ENCODE measurements at regions not wholly inside any gene's neighbourhood (a gene's known extent, or its start where the extent isn't known, plus 50 kb on each side); places are given as distances from the start of the nearest gene placed in this dataset.
A peak's percentile ranks its signal among the peaks of the same experiment; 100 is the strongest.

DNA sequence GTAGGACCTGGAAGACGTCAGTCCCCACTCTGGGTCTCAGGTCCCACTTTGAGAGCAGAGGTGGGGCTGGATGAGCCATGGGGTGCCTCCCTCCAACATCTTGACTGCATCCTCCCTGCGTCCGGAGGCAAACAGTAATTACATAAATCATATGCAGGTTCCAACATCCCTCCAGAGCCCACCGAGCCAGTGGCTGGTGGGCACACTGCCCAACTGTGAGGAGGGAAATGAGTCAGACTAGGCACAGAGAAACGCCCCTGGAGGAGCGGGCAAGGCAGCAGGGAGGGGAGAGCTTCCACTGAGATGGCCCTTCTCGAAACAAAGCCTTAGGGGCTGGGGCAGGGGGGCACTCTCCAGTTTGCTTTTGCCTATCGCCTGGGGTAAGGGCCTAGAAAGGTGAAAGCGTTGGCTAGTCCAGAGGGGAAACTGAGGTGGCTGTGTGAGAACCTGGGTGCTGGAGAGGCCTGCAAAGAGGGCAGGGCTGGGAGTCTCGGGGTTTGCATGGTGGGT lies 168.2 kb upstream of the MYCN start:
- Mint-ChIP-seq H3K36me3 (no peaks in the 10 kb centered on the region), H3K4me3 (no peak overlapping the region), H3K9me3 (no peaks in the 10 kb centered on the region), H3K27me3 (peaks cover 6 to 7% of the 10 kb centered on the region in 2 donors), H3K4me1 (peaks cover 0 to 2% of the 10 kb centered on the region in 2 donors), H3K27ac (no peak overlapping the region)
- DNase-seq (no peak), ATAC-seq (replicated peaks) (no peak)

DNA sequence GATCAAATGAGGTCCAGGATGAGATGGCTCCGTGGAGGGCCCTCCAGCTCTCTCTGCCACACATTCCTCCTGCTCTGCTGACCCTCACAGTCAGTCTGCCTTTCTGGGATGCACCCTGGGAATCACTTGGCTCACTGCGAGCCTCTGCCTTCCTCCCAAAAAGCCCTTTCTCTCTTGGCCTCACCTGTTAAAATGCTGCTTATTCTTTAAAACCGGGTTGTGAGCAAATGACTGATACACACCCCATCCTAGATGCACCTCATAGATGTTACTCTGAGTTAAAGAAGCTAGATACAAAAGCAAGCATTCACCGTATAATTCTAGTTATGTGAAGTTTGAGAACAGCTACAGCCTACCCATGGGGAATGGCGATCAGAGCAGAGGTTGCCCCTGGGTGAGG lies 167.7 kb upstream of the MYCN start:
- peaks cover 6% of the 10 kb centered on the region in 2 donors for H3K27me3 Mint-ChIP-seq
- H3K4me3 Mint-ChIP-seq: no peak overlapping the region
- H3K4me1 Mint-ChIP-seq: peaks cover 0 to 2% of the 10 kb centered on the region in 2 donors
- DNase-seq (no peak), ATAC-seq (replicated peaks) (no peak)
- H3K36me3 Mint-ChIP-seq: no peaks in the 10 kb centered on the region
- H3K9me3 Mint-ChIP-seq: no peaks in the 10 kb centered on the region
- no peak overlapping the region for H3K27ac Mint-ChIP-seq

DNA sequence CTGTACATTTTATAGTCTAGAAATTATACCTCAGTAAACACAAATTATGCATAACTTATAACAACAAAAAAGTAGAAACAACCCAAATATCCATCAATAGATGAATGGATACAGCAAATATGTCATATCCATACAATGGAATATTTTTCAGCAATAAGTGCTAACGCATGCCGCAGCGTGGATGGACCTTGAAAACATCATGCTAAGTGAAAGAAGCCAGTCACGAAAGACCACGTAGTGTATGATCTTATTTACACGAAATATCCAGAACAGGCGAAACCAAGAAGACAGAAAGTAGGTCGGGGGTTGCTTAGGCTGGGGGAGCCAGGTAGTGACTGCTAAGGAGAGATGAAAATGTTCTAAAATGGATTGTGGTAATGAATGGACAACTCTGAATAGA lies 167.1 kb upstream of the MYCN start:
- no peaks in the 10 kb centered on the region for H3K4me1 Mint-ChIP-seq
- ATAC-seq (replicated peaks) (no peak), DNase-seq (no peak)
- H3K36me3 Mint-ChIP-seq: no peaks in the 10 kb centered on the region
- H3K27me3 Mint-ChIP-seq: peaks cover under 1 to 1% of the 10 kb centered on the region in 2 donors
- peak overlapping the region; percentile 7 for H3K27ac Mint-ChIP-seq
- H3K4me3 Mint-ChIP-seq: no peak overlapping the region
- no peaks in the 10 kb centered on the region for H3K9me3 Mint-ChIP-seq

DNA sequence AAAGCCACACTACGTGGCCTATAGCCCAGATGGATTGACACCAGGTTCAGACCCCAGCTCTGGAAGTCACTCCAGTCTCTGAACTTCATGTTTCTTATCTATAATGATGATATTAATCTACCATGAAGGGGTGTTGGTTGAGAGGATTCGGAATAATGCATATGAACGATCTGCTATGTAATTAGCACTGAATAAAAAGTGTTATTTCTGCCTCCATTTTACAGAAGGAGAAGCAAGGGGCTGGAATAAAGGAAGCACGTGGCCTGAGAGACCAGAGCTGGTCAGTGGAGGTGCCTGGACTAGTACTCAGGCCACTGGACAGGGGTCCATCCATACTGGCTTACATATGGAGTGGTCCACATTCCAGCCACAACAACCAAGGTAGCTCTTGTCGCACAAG lies 166.5 kb upstream of the MYCN start:
- Mint-ChIP-seq H3K4me1 (no peaks in the 10 kb centered on the region), H3K27me3 (no peaks in the 10 kb centered on the region), H3K27ac (no peak overlapping the region), H3K36me3 (no peaks in the 10 kb centered on the region), H3K9me3 (no peaks in the 10 kb centered on the region), H3K4me3 (no peak overlapping the region)
- DNase-seq: no peak
- ATAC-seq (replicated peaks): no peak

DNA sequence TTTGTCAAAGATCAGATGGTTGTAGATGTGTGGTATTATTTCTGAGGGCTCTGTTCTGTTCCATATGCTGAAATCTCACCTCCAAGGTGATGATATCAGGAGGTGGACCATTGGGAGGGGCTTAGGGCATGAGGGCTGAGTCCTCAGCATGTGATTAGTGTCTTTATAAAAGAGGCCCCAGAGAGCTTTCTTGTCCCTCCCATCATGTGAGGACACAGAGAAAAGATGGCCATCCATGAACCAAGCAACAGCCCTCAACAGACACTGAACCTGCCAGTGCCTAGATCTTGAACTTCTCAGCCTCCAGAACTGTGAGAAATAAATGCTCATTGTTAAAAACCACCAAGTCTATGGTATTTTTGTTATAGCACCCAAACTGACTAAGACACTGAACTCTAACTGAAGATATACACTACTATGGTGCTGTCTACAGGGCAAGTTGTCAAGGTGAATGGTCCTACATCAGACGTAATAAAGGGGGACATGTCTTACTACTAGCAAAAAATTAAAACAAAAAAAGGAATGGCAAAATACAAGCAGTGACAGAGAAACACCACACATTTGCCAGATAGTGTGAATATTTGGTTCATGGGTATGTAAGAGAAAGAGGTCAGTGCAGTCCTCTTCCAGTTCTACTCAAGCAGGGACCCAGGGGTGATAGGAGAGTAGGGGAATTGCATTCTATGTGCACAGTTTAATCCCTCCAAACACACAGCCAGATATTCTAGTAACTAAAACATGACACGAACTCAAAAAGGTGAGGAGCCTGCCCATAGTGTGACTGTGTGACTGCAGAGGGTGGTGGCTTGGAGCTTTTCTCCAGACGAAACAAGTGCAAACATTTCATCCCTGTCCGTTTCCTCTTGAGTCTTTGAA lies 164.4 kb upstream of the MYCN start:
- DNase-seq (no peak), ATAC-seq (replicated peaks) (no peak)
- H3K9me3 Mint-ChIP-seq: no peaks in the 10 kb centered on the region
- H3K27me3 Mint-ChIP-seq: no peaks in the 10 kb centered on the region
- no peak overlapping the region for H3K27ac Mint-ChIP-seq
- no peak overlapping the region for H3K4me3 Mint-ChIP-seq
- H3K36me3 Mint-ChIP-seq: no peaks in the 10 kb centered on the region
- no peaks in the 10 kb centered on the region for H3K4me1 Mint-ChIP-seq

DNA sequence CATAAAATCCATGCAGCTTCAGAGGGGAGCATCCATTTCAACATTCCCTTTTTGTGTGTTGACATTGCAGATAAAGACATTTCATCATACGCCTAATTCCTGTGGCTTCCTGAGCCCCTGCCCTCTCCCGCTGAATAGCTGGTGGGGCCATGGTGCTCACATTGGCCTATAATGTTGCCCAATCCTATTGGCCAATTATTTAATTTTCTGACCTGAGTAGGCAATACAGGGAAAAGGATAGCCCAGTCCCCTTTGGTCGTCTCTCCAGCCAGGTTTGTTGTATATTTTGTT lies 163.8 kb upstream of the MYCN start:
- ATAC-seq (replicated peaks) (no peak), DNase-seq (no peak)
- no peak overlapping the region for H3K4me3 Mint-ChIP-seq
- H3K27ac Mint-ChIP-seq: no peak overlapping the region
- H3K27me3 Mint-ChIP-seq: no peaks in the 10 kb centered on the region
- no peaks in the 10 kb centered on the region for H3K36me3 Mint-ChIP-seq
- H3K9me3 Mint-ChIP-seq: no peaks in the 10 kb centered on the region
- no peaks in the 10 kb centered on the region for H3K4me1 Mint-ChIP-seq

DNA sequence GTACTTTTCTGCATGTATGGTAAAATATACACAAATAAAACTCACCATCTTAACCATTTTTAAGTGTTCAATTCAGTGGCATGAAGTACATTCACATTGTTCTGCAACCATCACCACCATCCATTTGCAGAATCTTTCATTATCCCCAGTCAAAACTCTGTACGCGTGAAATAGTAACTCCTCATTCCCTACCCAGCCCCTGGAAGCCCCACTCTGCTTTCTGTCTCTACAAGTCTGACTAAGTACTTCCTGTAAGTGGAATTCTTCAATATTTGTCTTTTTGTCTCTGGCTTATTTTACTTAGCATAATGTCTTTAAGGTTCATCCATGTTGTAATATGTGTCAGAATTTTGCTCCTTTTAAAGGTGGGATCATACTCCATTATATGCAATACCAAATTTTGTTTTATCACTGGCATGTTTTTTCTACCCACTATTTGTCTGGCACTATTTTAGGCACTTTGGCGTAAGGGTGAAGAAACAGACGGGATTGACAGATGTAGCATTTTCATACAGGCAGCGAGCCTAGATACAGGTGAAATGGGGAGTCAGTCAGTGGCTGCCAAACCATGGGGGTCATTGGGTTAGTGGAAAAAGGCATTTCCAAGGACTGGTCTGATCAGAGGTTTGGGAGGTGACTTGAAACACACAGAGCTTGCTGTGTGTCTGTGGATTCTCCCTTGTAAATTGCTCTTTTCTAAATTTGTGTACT lies 163.2 kb upstream of the MYCN start:
- H3K27me3 Mint-ChIP-seq: no peaks in the 10 kb centered on the region

DNA sequence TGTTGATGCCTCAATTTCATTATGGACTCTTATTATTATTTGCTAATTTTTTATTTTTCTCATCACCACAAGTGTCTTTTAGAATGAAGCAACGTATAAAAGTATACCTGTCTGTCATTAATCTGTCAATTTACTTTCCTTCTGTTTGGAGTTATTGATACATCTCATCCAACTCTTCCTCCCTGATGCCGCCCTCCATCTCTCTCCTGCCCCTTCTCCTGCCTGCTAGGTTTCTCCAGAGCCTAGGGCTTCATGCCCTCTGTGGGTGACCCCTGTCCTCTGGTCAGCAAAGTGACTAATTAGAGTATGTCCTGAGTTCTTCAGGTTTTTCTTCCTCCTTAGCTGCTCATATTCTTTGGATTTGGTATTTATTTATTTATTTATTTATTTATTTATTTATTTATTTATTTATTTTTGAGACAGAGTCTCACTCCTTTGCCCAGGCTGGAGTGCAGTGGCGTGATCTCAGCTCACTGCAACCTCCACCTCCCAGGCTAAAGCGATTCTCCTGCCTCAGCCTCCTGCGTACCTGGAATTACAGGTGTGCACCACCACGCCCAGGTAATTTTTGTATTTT lies 162.5 kb upstream of the MYCN start:
- Mint-ChIP-seq H3K9me3 (no peaks in the 10 kb centered on the region), H3K36me3 (no peaks in the 10 kb centered on the region), H3K4me1 (no peaks in the 10 kb centered on the region), H3K4me3 (no peak overlapping the region), H3K27ac (no peak overlapping the region), H3K27me3 (no peaks in the 10 kb centered on the region)
- DNase-seq (no peak), ATAC-seq (replicated peaks) (no peak)

More for the DNA sequence above, 163.2 kb upstream of the MYCN start:
- Mint-ChIP-seq H3K36me3 (no peaks in the 10 kb centered on the region), H3K9me3 (no peaks in the 10 kb centered on the region), H3K27ac (no peak overlapping the region), H3K4me1 (no peaks in the 10 kb centered on the region), H3K4me3 (no peak overlapping the region)
- DNase-seq (no peak), ATAC-seq (replicated peaks) (no peak)

DNA sequence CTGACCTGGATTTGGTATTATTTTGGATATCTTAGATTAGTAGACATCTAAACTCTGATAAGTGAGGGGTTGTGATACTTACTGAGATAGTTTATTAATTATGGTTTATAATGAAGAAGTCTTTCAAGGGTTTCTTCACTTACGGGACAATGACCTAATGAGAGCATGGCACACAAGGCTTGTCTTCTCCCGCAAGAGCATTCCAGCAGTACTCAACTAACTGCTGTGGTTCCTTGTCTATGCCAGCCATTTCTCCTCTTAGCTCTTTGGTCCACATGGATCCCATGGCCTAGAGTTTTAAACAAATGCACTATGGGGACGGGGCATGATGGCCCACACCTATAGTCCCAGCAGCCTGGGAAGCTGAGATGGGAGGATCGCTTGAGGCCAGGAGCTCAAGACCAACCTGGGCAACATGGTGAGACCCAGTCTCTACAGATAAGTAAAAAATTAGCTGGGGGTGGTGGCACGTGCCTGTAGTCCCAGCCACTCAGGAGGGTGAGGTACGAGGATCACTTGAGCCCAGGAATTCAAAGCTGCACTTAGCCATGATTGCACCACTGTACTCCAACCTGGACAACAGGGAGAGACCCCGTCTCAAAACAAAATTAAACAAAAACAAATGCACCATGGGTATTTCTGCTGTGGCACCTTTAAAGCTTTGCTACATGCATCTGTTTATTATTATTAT lies 161.7 kb upstream of the MYCN start:
- no peaks in the 10 kb centered on the region for H3K27me3 Mint-ChIP-seq
- H3K4me3 Mint-ChIP-seq: no peak overlapping the region
- H3K27ac Mint-ChIP-seq: no peak overlapping the region
- no peaks in the 10 kb centered on the region for H3K4me1 Mint-ChIP-seq
- ATAC-seq (replicated peaks) (no peak), DNase-seq (no peak)
- no peaks in the 10 kb centered on the region for H3K36me3 Mint-ChIP-seq
- no peaks in the 10 kb centered on the region for H3K9me3 Mint-ChIP-seq

DNA sequence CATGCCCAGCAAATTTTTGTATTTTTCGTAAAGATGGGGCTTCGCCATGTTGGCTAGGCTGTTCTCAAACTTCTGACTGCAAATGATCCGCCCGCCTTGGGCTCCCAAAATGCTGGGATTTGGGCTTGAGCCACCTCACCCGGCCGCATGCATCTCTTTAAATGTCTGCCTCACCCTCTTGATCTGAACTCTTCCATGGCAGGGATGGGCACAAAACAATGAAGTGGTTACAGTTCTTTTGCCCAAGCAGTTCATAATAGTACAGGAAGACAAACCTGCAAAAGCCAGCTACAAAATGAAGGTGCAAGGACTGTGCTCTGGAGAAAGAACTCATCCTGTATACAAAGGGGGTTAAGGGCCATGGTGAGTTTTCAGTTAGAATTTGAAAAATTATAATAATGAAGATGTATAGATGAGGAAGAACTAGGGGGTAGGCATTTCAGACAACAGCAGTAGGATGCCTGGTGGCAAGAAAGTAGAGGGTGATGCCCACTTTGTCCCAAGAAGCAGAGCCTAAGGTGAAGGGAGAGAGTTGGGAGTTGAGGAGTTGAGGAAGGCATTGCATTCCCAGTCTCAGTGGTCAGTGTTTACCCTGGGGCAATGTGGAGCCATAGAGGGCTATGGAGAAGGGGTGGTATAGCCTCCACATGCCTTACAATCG lies 160.8 kb upstream of the MYCN start:
- ATAC-seq (replicated peaks) (no peak), DNase-seq (no peak)
- H3K9me3 Mint-ChIP-seq: no peaks in the 10 kb centered on the region
- no peaks in the 10 kb centered on the region for H3K27me3 Mint-ChIP-seq
- no peak overlapping the region for H3K27ac Mint-ChIP-seq
- no peak overlapping the region for H3K4me3 Mint-ChIP-seq
- no peaks in the 10 kb centered on the region for H3K4me1 Mint-ChIP-seq
- no peaks in the 10 kb centered on the region for H3K36me3 Mint-ChIP-seq

DNA sequence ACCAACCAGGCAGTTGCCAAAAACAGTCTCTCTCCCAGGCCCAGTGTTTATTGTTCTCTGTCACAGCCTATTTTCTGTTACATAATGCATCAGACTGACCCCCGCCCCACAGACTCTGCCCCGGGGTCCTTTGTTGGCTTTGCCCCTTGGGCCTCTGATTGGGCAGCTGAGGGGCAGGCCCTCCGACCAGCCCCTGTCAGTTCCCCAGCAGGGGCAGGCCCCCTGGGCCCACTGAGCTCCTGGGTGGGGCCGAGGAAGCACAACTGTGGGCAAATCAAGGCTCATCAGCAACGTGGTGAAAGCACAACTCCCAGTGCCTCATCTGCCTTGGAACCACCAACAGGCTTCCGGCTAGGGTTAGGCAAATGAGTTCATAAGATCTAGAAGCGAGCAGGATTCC lies 160.1 kb upstream of the MYCN start:
- Mint-ChIP-seq H3K4me3 (no peak overlapping the region), H3K36me3 (no peaks in the 10 kb centered on the region), H3K9me3 (no peaks in the 10 kb centered on the region), H3K4me1 (no peaks in the 10 kb centered on the region), H3K27ac (no peak overlapping the region), H3K27me3 (no peaks in the 10 kb centered on the region)
- DNase-seq (no peak), ATAC-seq (replicated peaks) (no peak)

DNA sequence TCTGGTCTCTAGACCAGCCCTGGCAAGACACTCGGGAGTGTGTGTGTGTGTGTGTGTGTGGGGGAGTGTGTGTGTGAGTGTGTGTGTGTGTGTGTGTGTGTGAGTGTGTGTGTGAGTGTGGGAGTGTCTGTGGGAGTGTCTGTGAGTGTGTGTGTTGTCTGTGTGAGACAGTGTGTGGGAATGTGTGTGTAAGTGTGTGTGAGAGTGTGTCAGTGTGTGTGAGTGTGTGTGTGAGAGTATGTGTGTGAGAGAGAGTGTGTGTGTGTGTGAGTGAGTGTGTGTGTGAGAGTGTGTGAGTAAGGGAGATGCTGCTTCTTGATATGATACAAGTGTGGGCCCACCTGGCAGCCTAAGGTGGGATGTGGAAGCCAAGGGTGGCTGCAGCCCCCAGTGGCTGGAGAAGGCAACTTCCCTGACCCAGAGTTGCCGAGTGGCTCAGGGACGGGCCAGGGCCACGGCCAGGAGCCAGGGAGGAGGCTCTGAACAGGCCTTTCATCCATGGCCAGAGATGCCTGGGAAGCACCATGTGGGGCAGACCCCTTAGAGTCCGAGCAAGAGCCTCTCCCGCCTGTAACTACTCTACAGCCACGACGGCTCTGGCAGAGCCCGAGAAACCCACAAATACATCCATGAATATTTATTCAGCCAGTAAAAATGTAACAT lies 159.3 kb upstream of the MYCN start:
- Mint-ChIP-seq H3K27ac (no peak overlapping the region), H3K9me3 (no peaks in the 10 kb centered on the region)

DNA sequence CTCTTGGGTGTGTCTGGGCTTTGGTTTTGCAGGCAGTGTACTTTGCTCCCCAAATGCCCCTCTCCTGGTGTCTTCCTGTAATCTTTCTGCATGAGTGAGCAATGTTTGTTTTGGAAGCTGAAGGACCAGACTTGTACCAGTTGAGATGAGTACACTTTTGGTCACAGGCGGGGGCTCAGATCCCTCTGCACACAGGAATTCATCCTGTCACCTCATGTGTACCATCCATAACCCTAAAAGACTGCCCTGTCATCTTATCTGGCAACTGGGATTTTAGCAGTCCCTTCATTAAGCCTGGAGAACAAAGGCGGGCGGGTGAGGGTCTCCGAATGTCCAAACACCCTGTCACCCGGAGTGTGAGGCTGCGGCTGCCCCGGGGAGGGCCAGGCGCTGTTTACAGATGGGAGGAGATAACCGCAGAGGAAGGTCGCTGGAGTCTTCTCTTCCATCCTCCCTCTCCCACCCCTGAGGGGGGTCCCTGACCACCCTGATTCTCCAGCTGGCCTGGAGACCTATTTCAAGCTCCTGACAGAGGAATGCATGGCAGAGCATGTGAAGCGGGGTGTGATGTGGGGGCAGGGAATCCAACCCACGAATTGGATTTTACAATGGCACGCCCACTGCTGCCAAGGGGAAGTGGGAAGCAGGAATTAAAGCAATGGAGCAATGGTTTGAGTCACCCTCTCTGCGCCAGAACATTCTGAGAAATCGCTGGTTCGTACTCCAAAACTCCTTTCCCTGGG lies 158.2 kb upstream of the MYCN start:
- H3K4me1 Mint-ChIP-seq: no peaks in the 10 kb centered on the region
- no peak overlapping the region for H3K27ac Mint-ChIP-seq
- H3K9me3 Mint-ChIP-seq: no peaks in the 10 kb centered on the region
- ATAC-seq (replicated peaks) (no peak), DNase-seq (no peak)
- no peaks in the 10 kb centered on the region for H3K36me3 Mint-ChIP-seq
- H3K27me3 Mint-ChIP-seq: no peaks in the 10 kb centered on the region
- no peak overlapping the region for H3K4me3 Mint-ChIP-seq

More for the DNA sequence above, 159.3 kb upstream of the MYCN start:
- Mint-ChIP-seq H3K27me3 (no peaks in the 10 kb centered on the region), H3K4me1 (no peaks in the 10 kb centered on the region), H3K36me3 (no peaks in the 10 kb centered on the region), H3K4me3 (no peak overlapping the region)
- DNase-seq (no peak), ATAC-seq (replicated peaks) (no peak)
